M059J (cell line): ENCODE measurements at regions not wholly inside any gene's neighbourhood (a gene's known extent, or its start where the extent isn't known, plus 50 kb on each side); places are given as distances from the start of the nearest gene placed in this dataset.

Experiments used
- DNase-seq: peaks from one replicate; pipeline ENCODE4 v3.0.0-alpha.2; 2012; ENCODE audit warnings: low read depth

DNA sequence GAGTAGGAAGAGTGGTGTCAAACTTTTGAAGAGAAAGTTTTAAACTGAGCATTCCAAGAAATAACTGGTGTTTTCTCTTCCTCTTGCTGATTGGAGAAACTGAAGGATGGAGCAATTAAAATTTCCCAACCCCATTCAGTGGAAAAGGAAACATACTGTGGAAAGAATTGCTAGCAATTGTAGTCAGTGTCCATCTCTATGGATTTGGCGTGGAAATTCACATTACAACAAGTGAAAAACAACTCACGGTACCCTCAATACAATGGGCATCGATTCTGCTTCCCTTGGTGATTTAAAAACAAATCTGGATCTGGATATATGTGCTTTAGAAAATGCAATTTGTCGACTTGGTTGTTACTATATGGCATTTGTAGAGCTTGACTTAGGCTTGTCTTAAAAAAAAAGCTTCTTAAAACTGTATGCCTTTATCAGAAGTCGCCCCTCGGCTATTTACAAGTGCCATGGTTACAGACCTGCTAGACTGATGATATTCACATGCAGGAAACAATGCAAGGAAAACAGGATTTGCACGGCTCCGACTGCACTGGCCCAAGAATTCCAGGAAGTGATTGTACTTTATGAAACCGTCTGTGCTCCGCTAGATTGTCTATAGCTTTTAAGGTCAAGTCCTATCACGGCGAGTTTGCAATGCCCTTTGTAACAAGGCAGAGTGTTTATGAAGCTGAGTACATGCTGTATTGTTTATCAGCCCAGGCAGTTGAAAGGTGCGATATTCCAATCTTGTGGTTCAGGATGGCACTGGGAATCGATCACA lies 131.7 kb upstream of the PHACTR1 start:
- peak; percentile 89 for DNase-seq

GRCh38 chr6:12585497-12585958 lies 131.0 kb upstream of the PHACTR1 start:
- DNase-seq = peak; percentile 94

GRCh38 chr6:12586721-12587480 lies 129.7 kb upstream of the PHACTR1 start:
- DNase-seq = peak; percentile 56

DNA sequence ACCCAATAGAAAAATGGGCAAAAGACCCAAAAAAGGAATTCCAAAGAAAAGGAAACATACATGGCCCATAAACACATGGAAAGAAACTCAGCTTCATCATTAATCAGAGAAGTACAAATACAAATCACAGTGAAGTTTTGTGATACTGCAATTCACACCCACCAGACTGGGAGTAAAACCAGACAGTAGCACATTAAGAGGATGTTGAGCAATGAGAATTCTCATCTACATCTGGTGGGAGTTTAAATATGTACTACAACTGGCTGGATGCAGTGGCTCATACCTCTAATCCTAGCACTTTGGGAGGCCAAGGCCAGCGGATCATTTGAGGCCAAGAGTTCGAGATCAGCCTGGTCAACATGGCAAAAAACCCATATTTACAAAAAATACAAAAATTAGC lies 125.7 kb upstream of the PHACTR1 start:
- DNase-seq = no peak

- DNase-seq = peak; percentile 92
Observed at GRCh38 chr6:12592634-12593033, 123.9 kb upstream of the PHACTR1 start.

- DNase-seq = no peak
Observed at GRCh38 chr6:12593771-12594529, 122.6 kb upstream of the PHACTR1 start.

DNA sequence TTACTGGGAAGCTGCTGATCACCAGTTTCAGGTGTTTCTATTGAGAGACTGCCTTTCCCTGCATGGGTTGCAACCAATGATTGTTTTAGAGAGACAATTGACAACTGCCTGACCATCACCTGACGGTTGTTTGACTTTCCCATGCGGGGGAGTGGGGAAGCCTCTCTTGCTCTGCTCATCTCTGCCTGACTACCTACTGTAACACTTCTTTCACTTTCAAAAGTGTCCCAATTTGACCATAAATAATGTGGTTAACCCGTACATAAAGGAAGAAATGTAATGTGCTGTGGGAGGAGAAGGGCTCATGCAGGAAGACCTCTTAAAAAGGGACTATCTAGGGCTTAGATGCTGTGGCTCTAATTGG lies 122.1 kb upstream of the PHACTR1 start:
- DNase-seq = peak; percentile 37

DNA sequence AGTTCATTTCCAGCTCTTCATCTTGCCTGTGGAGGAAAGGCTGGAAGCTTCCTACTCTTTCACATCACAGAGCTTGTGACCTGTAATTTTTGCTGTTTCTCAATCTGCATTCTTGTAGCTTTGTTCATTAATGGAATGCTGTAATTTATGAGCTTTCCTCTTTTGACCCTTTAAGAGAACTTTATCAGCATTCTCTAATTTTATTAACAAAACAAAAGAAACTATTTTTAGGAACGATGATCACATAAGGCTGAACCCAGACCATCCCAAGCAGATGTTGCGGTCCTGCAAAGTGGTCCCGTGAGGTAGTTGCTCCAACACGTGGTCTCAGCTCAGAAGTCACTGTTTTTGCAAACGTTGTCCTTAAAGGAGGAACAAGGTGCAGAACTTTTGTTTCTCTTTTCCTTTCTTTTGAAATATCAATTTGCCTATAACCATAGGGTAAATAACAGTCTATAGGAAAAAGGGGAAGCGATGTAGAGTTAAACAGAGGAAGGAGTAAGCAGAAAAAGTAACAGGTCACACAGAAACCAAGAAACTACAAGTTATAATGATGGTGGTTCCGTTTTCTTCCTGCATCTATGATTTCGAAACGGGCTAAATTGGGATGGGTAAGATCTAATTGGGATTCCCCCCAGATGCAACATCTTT lies 121.3 kb upstream of the PHACTR1 start:
- peak; percentile 84 for DNase-seq

GRCh38 chr6:12596731-12597130 lies 119.8 kb upstream of the PHACTR1 start:
- no peak for DNase-seq

DNA sequence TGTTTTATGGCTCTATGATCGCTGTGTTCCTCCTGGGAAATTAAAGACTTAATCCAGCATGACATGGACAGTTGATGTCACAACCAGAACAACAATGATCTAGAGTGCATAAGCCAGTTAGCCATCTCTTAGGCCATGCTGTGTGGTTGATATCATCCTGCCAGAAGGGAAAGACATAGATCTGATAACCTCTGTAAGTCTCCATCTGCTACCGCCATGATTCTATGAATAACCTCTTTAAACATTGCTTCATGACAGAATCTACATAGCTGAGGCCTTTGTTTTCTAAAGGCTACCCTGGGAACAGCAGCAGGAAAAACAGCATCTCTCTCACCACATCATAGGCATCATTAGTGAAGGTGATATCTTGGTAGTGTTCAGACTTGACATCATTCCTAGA lies 117.6 kb upstream of the PHACTR1 start:
- peak; percentile 42 for DNase-seq

DNA sequence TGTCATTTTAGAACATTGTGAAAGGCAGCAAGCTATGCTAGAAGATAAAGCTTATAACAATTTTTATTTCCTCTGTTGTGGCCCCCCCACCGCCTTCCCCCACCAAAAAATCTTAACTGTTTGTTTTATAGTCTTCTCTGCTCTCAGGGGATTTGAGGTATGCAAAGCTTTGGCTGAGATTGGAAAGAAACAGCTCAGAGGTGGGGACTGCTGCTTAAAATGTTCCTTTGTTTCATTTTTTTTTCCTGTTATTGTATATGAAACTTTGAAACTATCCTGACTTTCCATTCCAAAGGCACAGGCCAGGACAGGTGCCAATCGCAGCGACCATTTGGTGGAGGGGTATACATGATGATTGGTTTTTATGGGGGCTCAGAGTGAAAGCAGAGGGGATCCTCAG lies 114.7 kb upstream of the PHACTR1 start:
- DNase-seq = no peak

GRCh38 chr6:12602342-12602741 lies 114.2 kb upstream of the PHACTR1 start:
- peak; percentile 64 for DNase-seq

GRCh38 chr6:12602951-12603672 lies 113.5 kb upstream of the PHACTR1 start:
- DNase-seq = peak; percentile 83

- DNase-seq = no peak
Observed at GRCh38 chr6:12603673-12604049, 112.9 kb upstream of the PHACTR1 start.

DNA sequence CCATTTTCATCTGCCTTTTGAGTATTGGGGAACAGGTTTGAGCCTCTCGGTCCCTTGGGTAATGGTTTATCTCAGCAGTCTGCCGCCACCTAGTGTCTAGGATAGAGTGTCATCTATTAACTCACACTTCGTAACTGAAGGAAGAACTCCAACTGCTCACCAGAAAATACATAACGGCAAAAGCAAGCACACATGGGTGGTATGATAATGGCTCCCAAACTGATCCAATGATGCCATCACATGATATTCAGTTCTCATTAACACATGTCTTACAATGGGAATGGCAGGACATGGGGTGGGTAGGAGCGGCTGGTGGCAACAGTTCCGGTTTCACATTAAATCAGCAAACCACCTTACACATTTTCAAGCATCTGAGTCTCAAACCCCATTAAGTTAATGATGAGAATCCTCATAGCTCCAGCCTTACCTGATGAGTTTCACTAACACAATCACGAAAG lies 110.7 kb upstream of the PHACTR1 start:
- DNase-seq = peak; percentile 84

- no peak for DNase-seq
Observed at GRCh38 chr6:12606616-12607015, 110.0 kb upstream of the PHACTR1 start.

DNA sequence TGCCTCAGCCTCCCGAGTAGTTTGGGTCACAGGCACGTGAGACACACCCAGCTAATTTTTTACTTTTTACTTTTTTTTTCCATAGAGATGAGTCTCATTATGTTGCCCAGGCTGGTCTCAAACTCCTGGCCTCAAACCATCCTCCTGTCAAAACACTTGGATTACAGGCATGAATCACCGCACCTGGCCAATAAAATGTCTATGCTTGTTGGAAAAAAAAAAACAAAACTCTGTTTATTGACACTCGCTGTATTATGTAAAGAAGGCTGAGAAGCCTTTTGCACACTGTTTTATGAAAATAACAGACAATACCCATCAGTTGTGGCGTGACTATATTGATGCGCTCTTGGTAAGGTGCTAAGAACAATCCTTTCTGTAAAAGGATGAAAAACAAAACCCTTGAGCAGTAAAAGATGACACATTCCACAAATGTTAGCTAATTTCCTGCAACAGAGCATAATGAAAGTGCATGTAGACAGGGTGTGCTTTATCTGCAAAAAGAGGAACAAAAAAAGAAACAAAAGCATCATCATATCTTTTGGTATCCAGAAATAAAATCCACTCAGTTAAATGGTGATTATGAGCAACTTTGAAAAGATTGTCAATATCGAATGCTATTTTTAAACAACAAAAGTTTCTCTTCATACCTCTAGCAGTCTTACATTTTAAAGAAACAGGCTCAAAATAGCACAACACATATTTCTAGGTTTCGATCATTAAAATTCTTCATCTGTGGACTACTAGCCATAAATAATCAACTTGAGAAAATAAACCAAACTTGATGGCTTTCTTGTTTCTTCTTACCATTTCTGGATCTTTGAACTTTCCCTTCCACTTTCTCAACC lies 108.3 kb upstream of the PHACTR1 start:
- DNase-seq = peak; percentile 82

GRCh38 chr6:12608874-12609273 lies 107.7 kb upstream of the PHACTR1 start:
- DNase-seq = peak; percentile 34

- no peak for DNase-seq
Observed at GRCh38 chr6:12609751-12610150, 106.8 kb upstream of the PHACTR1 start.

GRCh38 chr6:12610862-12611261 lies 105.7 kb upstream of the PHACTR1 start:
- no peak for DNase-seq
